CD4-positive, alpha-beta memory T cell (primary cell): ENCODE measurements at regions not wholly inside any gene's neighbourhood (a gene's known extent, or its start where the extent isn't known, plus 50 kb on each side); places are given as distances from the start of the nearest gene placed in this dataset.
"Not testable (repeated sequence)": the region's sequence is repeated elsewhere in the genome, so short reads cannot be mapped to it uniquely, and the experiment has no call there.

Experiments used
- CTCF ChIA-PET: fragments of 350-600 bp; sonication (Branson Sonifier 250); formaldehyde crosslinking; loops from one replicate; lab custom pipeline; 2021; ENCODE audit warnings: inconsistent platforms; ENCODE audit not compliant: partially characterized antibody; lab: Charles Lee
- POLR2A ChIA-PET: fragments of 350-600 bp; sonication (Branson Sonifier 250); formaldehyde crosslinking; loops from one replicate; lab custom pipeline; 2021; ENCODE audit not compliant: partially characterized antibody; lab: Charles Lee
- DNase-seq, 5 donors: peaks; one replicate each; pipeline versions ENCODE4 v3.0.0 to v3.0.0-alpha.2; 2020 to 2022; ENCODE audit warnings: mixed read lengths in 1 of 5
- H3K27ac ChIP-seq: one replicate; pipeline ENCODE4 v1.7.0; 2013; ENCODE audit warnings: low read depth, low read length
- H3K27me3 ChIP-seq: 2 replicates; pipeline ENCODE4 v1.7.0; 2013; ENCODE audit warnings: mild to moderate bottlenecking, low read length, moderate library complexity; ENCODE audit not compliant: insufficient read depth
- H3K36me3 ChIP-seq: 2 replicates; pipeline ENCODE4 v1.7.0; 2013; ENCODE audit warnings: mild to moderate bottlenecking, low read length, moderate library complexity; ENCODE audit not compliant: insufficient read depth
- H3K4me1 ChIP-seq: 2 replicates; pipeline ENCODE4 v1.7.0; 2013; ENCODE audit warnings: mild to moderate bottlenecking, low read length, moderate library complexity; ENCODE audit not compliant: insufficient read depth
- H3K4me3 ChIP-seq, 2 donors: one replicate each; pipeline ENCODE4 v1.7.0; 2013; ENCODE audit warnings: low read length in 2 of 2, mild to moderate bottlenecking in 1 of 2
- H3K9me3 ChIP-seq, 2 donors: one replicate each; pipeline ENCODE4 v1.7.0; 2013; ENCODE audit warnings: low read length in 2 of 2, control low read depth in 1 of 2; ENCODE audit not compliant: control insufficient read depth in 1 of 2
- H3K27ac Mint-ChIP-seq, 7 donors: one replicate each; pipeline ENCODE4 v1.8.0; 2020 to 2021; ENCODE audit warnings: mixed read lengths in 7 of 7, mild to moderate bottlenecking in 6 of 7, inconsistent platforms in 3 of 7, moderate library complexity in 3 of 7
- H3K27me3 Mint-ChIP-seq, 2 donors: one replicate each; pipeline ENCODE4 v1.8.0; 2020 to 2021; ENCODE audit warnings: mixed read lengths in 2 of 2
- H3K36me3 Mint-ChIP-seq, 2 donors: one replicate each; pipeline ENCODE4 v1.8.0; 2020 to 2021; ENCODE audit warnings: mixed read lengths in 2 of 2, inconsistent platforms in 1 of 2, mild to moderate bottlenecking in 1 of 2
- H3K4me1 Mint-ChIP-seq, 4 donors: one replicate each; pipeline ENCODE4 v1.8.0; 2020 to 2021; ENCODE audit warnings: mixed read lengths in 4 of 4, mild to moderate bottlenecking in 1 of 4
- H3K4me3 Mint-ChIP-seq, 8 donors: one replicate each; pipeline ENCODE4 v1.8.0; 2020 to 2021; ENCODE audit warnings: mixed read lengths in 8 of 8, mild to moderate bottlenecking in 7 of 8, moderate library complexity in 6 of 8, inconsistent platforms in 3 of 8
- H3K9me3 Mint-ChIP-seq, 8 donors: one replicate each; pipeline ENCODE4 v1.8.0; 2020 to 2021; ENCODE audit warnings: mixed read lengths in 8 of 8, mild to moderate bottlenecking in 5 of 8, inconsistent platforms in 3 of 8, moderate library complexity in 1 of 8
- intact Hi-C: fragments of 100-400 bp; cut with micrococcal nuclease; formaldehyde crosslinking; loops from one replicate; pipeline ENCODE4 v1.15.1; 2023

- Mint-ChIP-seq H3K9me3 (peaks cover 0 to 9% (median under 1%) of the 10 kb centered on the region in 8 donors), H3K36me3 (no peaks in the 10 kb centered on the region), H3K4me3 (no peak overlapping the region), H3K4me1 (no peaks in the 10 kb centered on the region), H3K27me3 (no peaks in the 10 kb centered on the region), H3K27ac (no peak overlapping the region)
- intact Hi-C loops, result no loop called here
- no peak overlapping the region for H3K27ac ChIP-seq
- no peak for DNase-seq
- no peaks in the 10 kb centered on the region for H3K27me3 ChIP-seq
- no peaks in the 10 kb centered on the region for H3K36me3 ChIP-seq
- no peak overlapping the region for H3K4me3 ChIP-seq
- H3K4me1 ChIP-seq, result no peaks in the 10 kb centered on the region
- H3K9me3 ChIP-seq, result no peaks in the 10 kb centered on the region
- ChIA-PET CTCF (no interaction called here), POLR2A (no interaction called here)
Measured at GRCh38 chr7:15143936-15144335, 241.4 kb upstream of the DGKB start.

- peaks cover 0 to 5% (median under 1%) of the 10 kb centered on the region in 8 donors for H3K9me3 Mint-ChIP-seq
- POLR2A ChIA-PET, result no interaction called here
- H3K4me3 ChIP-seq, result no peak overlapping the region
- no peaks in the 10 kb centered on the region for H3K36me3 ChIP-seq
- H3K36me3 Mint-ChIP-seq, result no peaks in the 10 kb centered on the region
- no peak overlapping the region for H3K27ac Mint-ChIP-seq
- CTCF ChIA-PET, result no interaction called here
- no peaks in the 10 kb centered on the region for H3K4me1 Mint-ChIP-seq
- H3K27me3 Mint-ChIP-seq, result no peaks in the 10 kb centered on the region
- H3K4me1 ChIP-seq, result no peaks in the 10 kb centered on the region
- no peak for DNase-seq
- H3K4me3 Mint-ChIP-seq, result no peak overlapping the region
- H3K27ac ChIP-seq, result no peak overlapping the region
- intact Hi-C loops, result no loop called here
- no peaks in the 10 kb centered on the region for H3K9me3 ChIP-seq
- no peaks in the 10 kb centered on the region for H3K27me3 ChIP-seq
Measured at GRCh38 chr7:15143121-15143520, 240.6 kb upstream of the DGKB start.

GRCh38 chr7:15140431-15140830, 237.9 kb upstream of the DGKB start:
- no peaks in the 10 kb centered on the region for H3K27me3 Mint-ChIP-seq
- ChIA-PET CTCF (no interaction called here), POLR2A (no interaction called here)
- H3K27ac Mint-ChIP-seq, result no peak overlapping the region
- H3K4me1 Mint-ChIP-seq, result no peaks in the 10 kb centered on the region
- H3K36me3 Mint-ChIP-seq, result no peaks in the 10 kb centered on the region
- H3K4me1 ChIP-seq, result no peaks in the 10 kb centered on the region
- H3K36me3 ChIP-seq, result no peaks in the 10 kb centered on the region
- no peak overlapping the region for H3K27ac ChIP-seq
- no peak for DNase-seq
- intact Hi-C loops, result no loop called here
- H3K4me3 ChIP-seq, result no peak overlapping the region
- no peaks in the 10 kb centered on the region for H3K27me3 ChIP-seq
- no peaks in the 10 kb centered on the region for H3K9me3 ChIP-seq
- no peak overlapping the region for H3K4me3 Mint-ChIP-seq
- peaks cover 0 to 10% (median 3%) of the 10 kb centered on the region in 8 donors for H3K9me3 Mint-ChIP-seq

- Mint-ChIP-seq H3K4me1 (no peaks in the 10 kb centered on the region), H3K36me3 (no peaks in the 10 kb centered on the region), H3K27ac (no peak overlapping the region), H3K27me3 (no peaks in the 10 kb centered on the region), H3K9me3 (peaks cover 0 to 5% (median 1%) of the 10 kb centered on the region in 8 donors), H3K4me3 (no peak overlapping the region)
- POLR2A ChIA-PET, result no interaction called here
- Histone ChIP-seq H3K27ac (no peak overlapping the region), H3K27me3 (no peaks in the 10 kb centered on the region), H3K4me3 (no peak overlapping the region), H3K4me1 (no peaks in the 10 kb centered on the region), H3K9me3 (no peaks in the 10 kb centered on the region), H3K36me3 (no peaks in the 10 kb centered on the region)
- intact Hi-C loops, result no loop called here
- no peak for DNase-seq
- CTCF ChIA-PET, result no interaction called here
Measured at GRCh38 chr7:15131661-15132060, 229.1 kb upstream of the DGKB start.

GRCh38 chr7:15130666-15131541, 228.4 kb upstream of the DGKB start:
- Mint-ChIP-seq H3K36me3 (no peaks in the 10 kb centered on the region), H3K9me3 (peaks cover 0 to 4% (median 0%) of the 10 kb centered on the region in 8 donors), H3K27ac (no peak overlapping the region), H3K4me3 (no peak overlapping the region), H3K4me1 (no peaks in the 10 kb centered on the region), H3K27me3 (no peaks in the 10 kb centered on the region)
- H3K27me3 ChIP-seq, result no peaks in the 10 kb centered on the region
- ChIA-PET POLR2A (no interaction called here), CTCF (no interaction called here)
- no peak overlapping the region for H3K27ac ChIP-seq
- intact Hi-C loops, result no loop called here
- H3K4me1 ChIP-seq, result no peaks in the 10 kb centered on the region
- no peaks in the 10 kb centered on the region for H3K36me3 ChIP-seq
- H3K4me3 ChIP-seq, result no peak overlapping the region
- no peaks in the 10 kb centered on the region for H3K9me3 ChIP-seq
- DNase-seq, result no peak

- Mint-ChIP-seq H3K4me1 (no peaks in the 10 kb centered on the region), H3K9me3 (peaks cover 0 to 3% (median 0%) of the 10 kb centered on the region in 8 donors), H3K27me3 (no peaks in the 10 kb centered on the region), H3K4me3 (no peak overlapping the region), H3K27ac (no peak overlapping the region), H3K36me3 (no peaks in the 10 kb centered on the region)
- Histone ChIP-seq H3K27ac (no peak overlapping the region), H3K4me3 (no peak overlapping the region), H3K9me3 (no peaks in the 10 kb centered on the region), H3K4me1 (no peaks in the 10 kb centered on the region), H3K27me3 (no peaks in the 10 kb centered on the region), H3K36me3 (no peaks in the 10 kb centered on the region)
- ChIA-PET CTCF (no interaction called here), POLR2A (no interaction called here)
- no peak for DNase-seq
- intact Hi-C loops, result no loop called here
Measured at GRCh38 chr7:15128716-15129115, 226.2 kb upstream of the DGKB start.

GRCh38 chr7:15126653-15127052, 224.1 kb upstream of the DGKB start:
- intact Hi-C loops, H3K36me3 Mint-ChIP-seq, H3K27me3 ChIP-seq, H3K27me3 Mint-ChIP-seq, H3K4me1 ChIP-seq, H3K4me3 Mint-ChIP-seq, H3K36me3 ChIP-seq, H3K4me3 ChIP-seq, H3K27ac Mint-ChIP-seq, H3K27ac ChIP-seq, POLR2A ChIA-PET, DNase-seq, H3K4me1 Mint-ChIP-seq, H3K9me3 ChIP-seq, CTCF ChIA-PET: not testable (repeated sequence)
- H3K9me3 Mint-ChIP-seq, result peaks cover 0 to 11% (median 5%) of the 10 kb centered on the region in 8 donors
